Erythroblast (primary cell): ENCODE measurements at regions not wholly inside any gene's neighbourhood (a gene's known extent, or its start where the extent isn't known, plus 50 kb on each side); places are given as distances from the start of the nearest gene placed in this dataset.

ENCODE experiments used
- DNase-seq, 2 experiments: peaks; one replicate each; lab custom pipeline; 2025; lab: John Stamatoyannopoulos, UW
- GATA1 ChIP-seq: IDR thresholded peaks from 2 replicates; pipeline ENCODE4 v1.6.1; 2011; ENCODE audit warnings: low read depth, mild to moderate bottlenecking, control low read depth, low read length, moderate library complexity
- POLR2A ChIP-seq: IDR thresholded peaks from 2 replicates; pipeline ENCODE4 v1.6.1; 2011; ENCODE audit warnings: mild to moderate bottlenecking, low read length

- no peak for TF ChIP-seq POLR2A
- TF ChIP-seq GATA1, result no peak
- no peak for DNase-seq
Observed at GRCh38 chr2:215697003-215697402, 261.1 kb upstream of the FN1 start.

GRCh38 chr2:215695861-215696260 lies 260.0 kb upstream of the FN1 start:
- DNase-seq, result no peak
- no peak for TF ChIP-seq POLR2A
- TF ChIP-seq GATA1, result no peak

GRCh38 chr2:215693999-215694580 lies 258.2 kb upstream of the FN1 start:
- no peak for DNase-seq

GRCh38 chr2:215693193-215693998 lies 257.5 kb upstream of the FN1 start:
- no peak for TF ChIP-seq GATA1
- TF ChIP-seq POLR2A, result no peak
- no peak for DNase-seq

More at GRCh38 chr2:215693999-215694580, 258.2 kb upstream of the FN1 start:
- TF ChIP-seq GATA1, result no peak
- TF ChIP-seq POLR2A, result no peak

GRCh38 chr2:215692387-215693079 lies 256.7 kb upstream of the FN1 start:
- no peak for DNase-seq
- TF ChIP-seq GATA1 (no peak), POLR2A (no peak)

- TF ChIP-seq GATA1 (no peak), POLR2A (no peak)
- DNase-seq, result no peak
Observed at GRCh38 chr2:215691346-215691745, 255.5 kb upstream of the FN1 start.

- TF ChIP-seq POLR2A, result no peak
- no peak for TF ChIP-seq GATA1
- no peak for DNase-seq
Observed at GRCh38 chr2:215687149-215688031, 251.5 kb upstream of the FN1 start.

- TF ChIP-seq POLR2A (no peak), GATA1 (no peak)
- no peak for DNase-seq
Observed at GRCh38 chr2:215685238-215685990, 249.5 kb upstream of the FN1 start.

- no peak for DNase-seq
Observed at GRCh38 chr2:215684448-215685237, 248.8 kb upstream of the FN1 start.

GRCh38 chr2:215683295-215683694 lies 247.4 kb upstream of the FN1 start:
- TF ChIP-seq GATA1 (no peak), POLR2A (no peak)
- no peak for DNase-seq

More at GRCh38 chr2:215684448-215685237, 248.8 kb upstream of the FN1 start:
- TF ChIP-seq POLR2A (no peak), GATA1 (no peak)

GRCh38 chr2:215681799-215682596 lies 246.1 kb upstream of the FN1 start:
- DNase-seq, result no peak
- TF ChIP-seq POLR2A (no peak), GATA1 (no peak)
